HUES64 (cell line): ENCODE measurements at regions not wholly inside any gene's neighbourhood (a gene's known extent, or its start where the extent isn't known, plus 50 kb on each side); places are given as distances from the start of the nearest gene placed in this dataset.
"Not testable (repeated sequence)": the region's sequence is repeated elsewhere in the genome, so short reads cannot be mapped to it uniquely, and the experiment has no call there.

Source experiments
- H3K27ac ChIP-seq: 2 replicates; pipeline ENCODE4 v1.7.0; 2013; ENCODE audit warnings: low read depth, low read length, inconsistent platforms
- H3K27me3 ChIP-seq: 2 replicates; pipeline ENCODE4 v1.6.1; 2013; ENCODE audit warnings: mild to moderate bottlenecking, low read length; ENCODE audit not compliant: insufficient read depth
- H3K36me3 ChIP-seq: 2 replicates; pipeline ENCODE4 v1.6.1; 2013; ENCODE audit warnings: mild to moderate bottlenecking, low read length; ENCODE audit not compliant: insufficient read depth
- H3K4me1 ChIP-seq: 2 replicates; pipeline ENCODE4 v1.6.1; 2013; ENCODE audit warnings: mild to moderate bottlenecking, low read length, moderate library complexity; ENCODE audit not compliant: insufficient read depth
- H3K4me3 ChIP-seq: 2 replicates; pipeline ENCODE4 v1.5.1; 2013; ENCODE audit warnings: mild to moderate bottlenecking, low read length, moderate library complexity
- H3K9ac ChIP-seq: 2 replicates; pipeline ENCODE4 v1.6.1; 2013; ENCODE audit warnings: mild to moderate bottlenecking, low read depth, low read length
- H3K9me3 ChIP-seq: 2 replicates; pipeline ENCODE4 v1.6.1; 2013; ENCODE audit warnings: low read depth, low read length; ENCODE audit not compliant: insufficient read depth
- WGBS: fragments of 150-250, 120-280 bp; methylation state at CpG from one replicate; pipeline ENCODE4 v1.1.7; 2013; ENCODE audit warnings: missing lambda C conversion rate; 5-methylcytosine and 5-hydroxymethylcytosine counted together

DNA sequence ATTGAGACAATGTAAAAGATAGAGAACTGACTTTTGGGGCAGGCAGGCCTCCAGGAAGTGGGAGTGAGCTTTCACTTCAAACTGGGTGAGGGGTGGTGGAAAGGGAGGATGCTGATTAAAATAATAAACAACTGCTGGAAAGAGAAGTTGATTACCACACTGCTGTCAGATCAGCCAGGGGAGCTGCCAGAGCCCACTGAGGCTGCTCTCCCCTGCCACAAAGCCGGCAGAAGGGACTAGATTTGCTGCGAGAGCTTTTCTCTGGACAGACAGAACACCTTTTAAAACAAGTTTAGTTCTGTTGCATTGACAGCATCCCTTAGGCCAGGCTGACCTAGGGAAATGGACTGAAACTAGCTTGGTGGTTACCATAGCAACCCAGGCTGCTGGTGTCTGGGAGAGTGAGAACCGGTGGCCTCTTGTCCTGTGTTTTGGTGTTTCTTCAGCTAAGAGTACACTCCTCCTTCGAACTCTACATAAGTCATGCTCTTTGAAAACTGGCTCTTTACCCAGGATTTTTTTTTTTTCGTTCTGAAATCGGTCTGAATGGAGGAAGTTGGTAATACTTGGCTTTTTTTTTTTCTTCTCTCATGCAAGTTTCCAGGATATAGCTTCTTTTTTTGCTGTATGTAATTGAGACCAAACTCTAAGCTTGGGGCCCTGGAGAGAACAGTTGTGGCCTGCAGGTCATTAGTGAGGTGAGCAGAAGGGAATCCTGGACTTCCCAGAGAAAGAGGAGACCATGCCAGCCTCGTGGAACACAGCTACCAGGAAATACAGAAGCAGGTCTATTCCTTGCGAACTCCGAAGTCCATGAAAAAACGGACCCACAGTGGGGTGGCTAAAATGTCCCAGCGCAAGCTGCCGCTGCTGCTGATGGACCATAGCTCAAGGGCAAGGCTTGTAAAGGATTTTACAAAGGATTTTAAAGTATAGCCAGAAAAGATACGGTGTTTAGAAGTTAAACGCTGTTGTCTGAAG lies 374.4 kb downstream of the UTRN start:
- H3K36me3 ChIP-seq, result no peaks in the 10 kb centered on the region
- peak overlapping the region; percentile 70; the same call in 1 of the 2 replicates for H3K27ac ChIP-seq
- peak overlapping the region; percentile 24 for H3K4me3 ChIP-seq

DNA sequence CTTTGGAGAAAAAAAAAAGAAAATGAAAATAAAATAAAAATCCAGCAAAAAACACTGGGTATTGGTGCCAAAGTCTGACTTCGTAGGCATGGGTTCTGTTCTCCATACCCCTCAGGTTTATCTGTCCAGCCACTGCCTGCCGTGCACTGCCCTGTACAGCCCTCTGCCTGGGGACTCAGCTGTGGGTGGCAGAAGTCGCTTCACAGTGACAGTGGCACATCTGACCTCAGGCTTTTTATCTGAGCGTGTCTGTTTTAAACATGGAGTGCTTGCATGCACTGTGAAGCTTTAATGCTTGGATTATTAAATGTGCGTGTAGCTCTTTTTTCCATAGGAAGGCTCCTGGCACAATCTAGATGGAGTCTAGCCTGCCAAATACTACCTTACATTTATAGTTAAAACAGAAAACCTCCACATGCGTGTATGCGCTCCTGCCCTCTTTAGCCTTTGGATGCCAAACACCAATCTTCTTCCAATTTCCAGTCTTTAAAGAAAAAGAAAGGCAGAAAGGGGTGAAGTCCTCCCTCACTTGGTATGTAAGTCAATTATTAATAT lies 375.5 kb downstream of the UTRN start:
- no peak overlapping the region for H3K9ac ChIP-seq
- H3K9me3 ChIP-seq, result no peaks in the 10 kb centered on the region
- peaks cover 75% of the 10 kb centered on the region for H3K4me1 ChIP-seq
- WGBS, result 87% methylated on average over 7 of the region's 7 CpGs
- H3K36me3 ChIP-seq, result no peaks in the 10 kb centered on the region
- H3K27ac ChIP-seq, result peak overlapping the region; percentile 19; the same call in 1 of the 2 replicates
- H3K4me3 ChIP-seq, result peak overlapping the region; percentile 24
- H3K27me3 ChIP-seq, result no peaks in the 10 kb centered on the region; the same call in 1 of the 2 replicates

More for the DNA sequence above, 374.4 kb downstream of the UTRN start:
- Histone ChIP-seq H3K4me1 (peaks cover 85% of the 10 kb centered on the region), H3K27me3 (no peaks in the 10 kb centered on the region; the same call in 1 of the 2 replicates), H3K9me3 (no peaks in the 10 kb centered on the region), H3K9ac (no peak overlapping the region)
- 63% methylated on average over 13 of the region's 14 CpGs for WGBS

DNA sequence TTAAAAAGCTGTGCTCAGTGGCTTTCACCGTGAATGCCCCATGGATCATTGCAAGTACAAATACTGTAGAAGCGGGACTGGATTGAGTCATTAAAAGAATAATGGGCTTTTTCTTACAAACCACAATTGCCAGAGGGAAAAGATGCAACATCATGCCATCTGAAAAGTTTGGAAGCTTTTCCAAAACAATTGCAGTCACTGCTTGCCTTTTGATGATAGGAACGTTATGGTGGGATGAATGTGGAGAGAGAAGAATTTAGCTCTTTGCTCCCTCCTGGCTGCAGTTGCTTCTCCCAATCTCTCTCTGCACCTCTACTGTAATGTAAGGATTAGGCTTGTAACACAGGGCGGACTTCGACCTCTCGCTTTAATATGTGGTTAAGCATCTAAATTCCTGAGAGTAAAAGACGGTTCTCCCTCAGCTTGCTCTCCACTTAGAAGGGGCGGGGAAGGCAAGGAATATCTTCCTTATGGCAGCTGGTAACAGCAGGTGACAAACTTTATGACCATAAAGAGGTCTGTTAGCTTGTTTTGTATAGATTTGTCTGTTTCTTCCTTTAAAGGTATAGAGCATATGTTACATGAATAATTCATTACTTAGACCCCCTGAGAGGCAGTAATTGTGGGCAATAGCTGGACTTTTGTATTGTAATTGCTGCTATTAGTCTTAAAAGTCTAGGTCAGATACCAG lies 376.1 kb downstream of the UTRN start:
- Histone ChIP-seq H3K27ac (peak overlapping the region; percentile 19; the same call in 1 of the 2 replicates), H3K9me3 (no peaks in the 10 kb centered on the region), H3K4me1 (peaks cover 69% of the 10 kb centered on the region), H3K27me3 (no peaks in the 10 kb centered on the region; the same call in 1 of the 2 replicates), H3K4me3 (peak overlapping the region; percentile 24), H3K9ac (no peak overlapping the region), H3K36me3 (no peaks in the 10 kb centered on the region)
- 39% methylated on average over 8 of the region's 8 CpGs for WGBS

DNA sequence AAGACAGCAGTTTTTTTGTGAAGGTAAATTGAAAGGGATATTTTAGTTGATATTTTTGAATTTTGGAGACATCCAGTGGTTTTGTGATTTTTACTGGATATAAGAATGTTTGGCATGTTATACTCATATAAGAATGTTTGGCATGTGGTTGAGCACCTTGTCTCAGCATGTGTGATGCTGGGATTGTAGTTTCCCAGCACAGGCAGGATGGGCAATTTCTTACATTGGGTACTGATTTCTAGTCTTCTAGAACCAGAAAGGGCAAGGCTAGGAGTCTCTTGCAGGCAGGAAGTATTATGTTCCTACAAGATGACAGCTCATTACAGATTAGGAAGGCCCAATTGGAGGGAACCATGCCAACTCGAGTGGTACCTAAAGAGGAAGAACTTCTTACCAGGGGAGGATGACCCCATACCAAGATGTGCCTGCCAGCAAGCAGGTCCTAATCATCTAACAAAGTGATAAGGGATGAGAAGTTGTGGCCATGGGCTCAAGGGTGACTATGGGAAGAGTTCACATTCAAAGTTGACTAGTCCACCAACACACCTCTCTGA lies 377.8 kb downstream of the UTRN start:
- peaks cover 56% of the 10 kb centered on the region for H3K4me1 ChIP-seq
- 92% methylated on average over 1 of the region's 1 CpG for WGBS
- H3K4me3 ChIP-seq, result no peak overlapping the region
- H3K36me3 ChIP-seq, result no peaks in the 10 kb centered on the region
- H3K27me3 ChIP-seq, result no peaks in the 10 kb centered on the region; the same call in 1 of the 2 replicates
- H3K9me3 ChIP-seq, result no peaks in the 10 kb centered on the region
- H3K27ac ChIP-seq, result no peak overlapping the region
- no peak overlapping the region for H3K9ac ChIP-seq

DNA sequence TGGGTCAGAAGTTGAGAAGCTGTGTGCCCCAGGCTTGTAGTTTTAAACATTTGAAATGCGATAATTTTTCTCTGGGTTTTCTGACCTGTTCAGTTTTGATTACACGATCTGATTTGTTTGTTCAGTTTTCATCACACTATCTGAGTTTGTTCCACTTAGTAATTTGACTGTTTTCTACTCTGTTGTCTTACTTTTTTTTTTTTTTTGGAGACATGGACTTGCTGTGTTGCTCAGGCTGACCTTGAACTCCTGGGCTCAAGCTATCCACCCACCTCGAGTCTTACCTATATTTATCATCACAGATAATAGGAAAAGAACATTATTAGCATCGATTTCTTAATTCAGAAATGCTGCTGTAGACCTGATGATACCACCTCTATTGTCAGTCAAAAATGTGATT lies 379.1 kb downstream of the UTRN start:
- no peak overlapping the region for H3K4me3 ChIP-seq
- H3K36me3 ChIP-seq, result no peaks in the 10 kb centered on the region
- H3K9ac ChIP-seq, result no peak overlapping the region
- H3K9me3 ChIP-seq, result no peaks in the 10 kb centered on the region
- no peaks in the 10 kb centered on the region; the same call in 1 of the 2 replicates for H3K27me3 ChIP-seq
- peaks cover 42% of the 10 kb centered on the region for H3K4me1 ChIP-seq
- H3K27ac ChIP-seq, result no peak overlapping the region
- WGBS, result 94% methylated on average over 4 of the region's 4 CpGs

DNA sequence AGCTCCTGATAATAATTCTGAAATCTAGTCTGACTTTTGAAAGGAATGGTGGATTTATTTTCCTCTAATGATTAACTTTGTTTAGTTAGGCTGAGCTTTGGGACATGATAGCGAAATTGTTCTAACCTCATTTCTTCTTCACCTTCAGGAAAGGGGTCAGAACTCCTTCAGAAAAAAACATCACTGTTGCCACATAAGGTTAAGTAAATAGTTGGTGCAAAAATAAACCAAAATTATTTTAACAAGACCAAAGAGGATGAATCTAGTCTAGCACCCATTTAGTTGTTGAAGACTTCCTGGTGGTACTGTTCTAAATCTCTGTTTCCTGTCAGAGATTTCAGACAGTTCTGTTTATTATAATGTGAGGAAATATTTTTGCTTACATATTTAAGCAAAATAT lies 379.8 kb downstream of the UTRN start:
- Histone ChIP-seq H3K27ac (no peak overlapping the region), H3K4me1 (peaks cover 36% of the 10 kb centered on the region), H3K27me3 (no peaks in the 10 kb centered on the region; the same call in 1 of the 2 replicates), H3K36me3 (no peaks in the 10 kb centered on the region), H3K4me3 (no peak overlapping the region), H3K9me3 (no peaks in the 10 kb centered on the region), H3K9ac (no peak overlapping the region)
- WGBS, result no CpG with 5 or more reads among the region's 1 CpG

DNA sequence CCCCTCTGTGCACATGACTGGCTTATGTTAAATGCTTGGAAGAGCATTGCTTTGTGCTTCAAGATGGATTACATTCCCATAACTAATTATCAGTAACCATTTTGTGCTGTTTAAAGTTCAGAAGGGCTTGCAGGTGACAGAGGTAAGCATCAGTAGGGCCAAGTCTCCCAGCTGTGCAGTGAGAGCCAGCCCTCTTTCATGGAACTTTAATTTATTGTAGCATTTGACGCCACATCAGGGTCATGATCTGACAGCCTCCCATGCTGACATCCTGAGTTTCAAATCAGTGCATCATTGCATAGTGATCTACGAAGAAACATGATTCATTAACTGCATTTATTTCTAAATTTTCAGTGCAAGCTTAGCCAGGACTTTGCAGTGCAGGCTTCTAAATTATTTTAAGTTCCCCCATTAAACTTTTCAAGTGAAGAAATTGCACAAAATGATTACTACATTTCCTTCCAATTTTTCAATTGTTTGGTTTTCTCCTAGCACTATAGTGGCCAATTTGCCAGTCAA lies 380.9 kb downstream of the UTRN start:
- no peak overlapping the region for H3K4me3 ChIP-seq
- H3K27ac ChIP-seq, result no peak overlapping the region
- no peaks in the 10 kb centered on the region for H3K36me3 ChIP-seq

DNA sequence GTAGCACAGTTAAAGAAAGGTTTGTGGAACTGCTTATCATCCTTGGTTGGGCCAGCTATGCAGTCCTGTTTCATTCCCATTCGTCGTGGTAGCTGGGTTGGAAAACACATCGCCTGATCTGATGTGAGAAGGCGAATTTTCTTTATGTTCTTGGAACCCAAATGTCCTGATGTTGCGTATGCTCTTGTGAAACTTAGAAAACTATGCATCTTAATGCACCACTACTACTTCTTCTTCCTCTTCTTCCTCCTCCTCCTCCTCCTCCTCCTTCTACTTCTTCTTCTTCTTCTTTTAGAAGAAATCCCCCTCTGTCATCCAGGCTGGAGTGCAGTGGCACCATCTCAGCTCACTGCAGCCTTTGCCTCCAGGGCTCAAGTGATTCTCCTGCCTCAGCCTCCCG lies 381.6 kb downstream of the UTRN start:
- 96% methylated on average over 6 of the region's 6 CpGs for WGBS
- H3K27ac ChIP-seq, result no peak overlapping the region
- no peak overlapping the region for H3K9ac ChIP-seq

More for the DNA sequence above, 380.9 kb downstream of the UTRN start:
- Histone ChIP-seq H3K9ac (no peak overlapping the region), H3K27me3 (no peaks in the 10 kb centered on the region; the same call in 1 of the 2 replicates), H3K4me1 (peaks cover 25% of the 10 kb centered on the region), H3K9me3 (no peaks in the 10 kb centered on the region)
- 93% methylated on average over 2 of the region's 2 CpGs for WGBS

DNA sequence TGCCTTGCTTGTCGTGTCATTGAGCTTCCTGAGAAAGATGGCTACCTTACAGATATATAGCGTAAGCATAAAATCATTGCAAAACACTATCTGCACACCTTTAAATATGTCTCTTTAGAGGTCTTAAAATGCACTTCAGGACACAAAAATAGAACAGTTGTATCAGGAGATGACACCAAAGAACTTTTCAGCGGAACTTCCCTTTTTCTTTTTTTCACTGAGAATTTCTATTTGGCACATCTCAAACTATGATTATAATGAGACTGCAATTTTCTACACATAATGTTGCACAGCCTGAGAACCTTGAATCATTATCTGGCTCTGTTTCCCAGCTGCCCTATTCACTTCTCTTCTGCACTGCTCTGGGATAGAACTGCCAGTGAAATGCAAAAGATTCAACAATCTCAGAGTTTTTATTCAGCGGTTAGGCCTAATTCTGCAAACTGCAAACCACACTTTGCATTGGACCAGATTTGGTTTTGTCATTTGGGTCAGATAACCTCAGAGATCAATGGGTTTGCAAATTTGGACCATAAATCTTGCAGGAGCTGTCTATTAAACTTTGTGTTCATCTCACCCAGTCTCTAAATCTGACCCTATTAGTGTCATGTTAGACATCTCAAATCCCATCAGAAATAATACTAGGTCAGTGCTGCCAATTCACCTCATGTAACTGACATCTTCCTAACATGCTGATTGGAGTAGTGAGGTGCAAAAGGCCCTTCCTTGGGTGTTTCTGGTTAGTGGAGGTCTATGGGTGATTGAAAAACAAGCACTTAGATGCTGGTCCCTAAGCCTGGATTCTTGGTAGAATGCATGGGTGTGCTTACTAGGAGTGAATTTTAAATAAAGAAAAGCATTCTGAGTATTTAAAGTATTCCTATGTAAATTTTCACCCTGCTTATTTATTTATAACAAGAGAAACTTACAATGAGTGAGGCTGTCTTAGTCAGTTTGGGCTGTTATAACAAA lies 382.7 kb downstream of the UTRN start:
- Histone ChIP-seq H3K4me1 (peaks cover 7% of the 10 kb centered on the region), H3K27ac (no peak overlapping the region), H3K27me3 (no peaks in the 10 kb centered on the region; the same call in 1 of the 2 replicates), H3K36me3 (no peaks in the 10 kb centered on the region), H3K4me3 (no peak overlapping the region), H3K9ac (no peak overlapping the region), H3K9me3 (peaks cover 1% of the 10 kb centered on the region; the same call in 1 of the 2 replicates)
- WGBS, result 94% methylated on average over 4 of the region's 4 CpGs

More for the DNA sequence above, 381.6 kb downstream of the UTRN start:
- Histone ChIP-seq H3K9me3 (no peaks in the 10 kb centered on the region; the same call in 1 of the 2 replicates), H3K4me1 (peaks cover 17% of the 10 kb centered on the region), H3K36me3 (no peaks in the 10 kb centered on the region), H3K4me3 (no peak overlapping the region), H3K27me3 (no peaks in the 10 kb centered on the region; the same call in 1 of the 2 replicates)

DNA sequence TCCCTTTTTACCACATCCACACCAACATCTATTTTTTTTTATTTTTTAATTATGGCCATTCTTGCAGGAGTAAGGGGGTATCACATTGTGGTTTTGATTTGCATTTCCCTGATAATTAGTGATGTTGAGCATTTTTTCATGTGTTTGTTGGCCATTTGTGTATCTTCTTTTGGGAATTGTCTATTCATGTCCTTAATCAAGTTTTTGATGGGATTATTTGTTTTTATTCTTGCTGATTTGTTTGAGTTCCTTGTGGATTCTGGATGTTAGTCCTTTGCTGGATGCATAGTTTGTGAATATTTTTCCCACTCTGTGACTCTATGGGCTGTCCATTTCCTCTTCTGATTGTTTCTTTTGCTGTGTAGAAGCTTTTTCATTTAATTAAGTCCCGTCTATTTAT lies 385.1 kb downstream of the UTRN start:
- not testable (repeated sequence) for H3K4me3 ChIP-seq, H3K9ac ChIP-seq, H3K4me1 ChIP-seq, H3K36me3 ChIP-seq, H3K27me3 ChIP-seq, H3K27ac ChIP-seq
- H3K9me3 ChIP-seq, result peaks cover 17% of the 10 kb centered on the region
- WGBS, result 100% methylated on average over 1 of the region's 1 CpG
